ENCODE measurements at regions not wholly inside any gene's neighbourhood (a gene's known extent, or its start where the extent isn't known, plus 50 kb on each side); places are given as distances from the start of the nearest gene placed in this dataset.
"Not testable (repeated sequence)": the region's sequence is repeated elsewhere in the genome, so short reads cannot be mapped to it uniquely, and the experiment has no call there.

DNA sequence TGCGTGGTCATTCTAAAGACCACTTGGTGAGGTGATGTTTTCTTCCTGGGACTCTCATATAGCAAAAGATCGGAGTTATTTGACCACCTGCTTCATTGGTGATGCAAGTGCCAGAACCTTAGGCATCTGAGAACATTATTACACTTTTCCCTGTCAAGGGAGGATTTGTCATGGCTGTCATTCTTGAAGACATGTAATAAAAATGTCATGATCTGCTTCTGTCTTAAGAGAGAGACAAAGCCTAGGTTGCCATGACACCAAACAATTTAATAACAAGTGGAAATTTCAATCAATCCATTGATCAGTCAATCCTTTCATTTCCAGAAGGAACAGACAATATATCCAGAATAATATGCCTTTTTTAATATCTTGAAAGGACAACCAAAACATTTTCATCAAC is 97.9 kb upstream of the OR13H1 start:
- no peaks in the 10 kb centered on the region for H3K36me3 Mint-ChIP-seq (ENCODE audit: low read depth, unreplicated experiment)
- no peaks in the 10 kb centered on the region for H3K36me3 ChIP-seq (ENCODE audit: insufficient read depth, low read length)
- no peaks in the 10 kb centered on the region for H3K9me3 Mint-ChIP-seq (ENCODE audit: unreplicated experiment)
- no peaks in the 10 kb centered on the region for H3K27me3 ChIP-seq (ENCODE audit: insufficient read depth, low read length)
- H3K4me1 ChIP-seq (ENCODE audit: insufficient read depth, low read length) = no peaks in the 10 kb centered on the region
- H3K4me3 ChIP-seq (ENCODE audit: insufficient read depth, low read depth, low read length) = no peak overlapping the region
- H3K4me3 Mint-ChIP-seq (ENCODE audit: unreplicated experiment) = no peak overlapping the region
- no peak overlapping the region for H2AFZ ChIP-seq (ENCODE audit: low read depth, low read length)
- H3K27ac ChIP-seq (ENCODE audit: low read depth, low read length) = no peak overlapping the region
- H4K20me1 ChIP-seq (ENCODE audit: insufficient read depth, low read length) = no peaks in the 10 kb centered on the region
- FAIRE-seq = no peak
- TF ChIP-seq EZH2 (IDR thresholded peaks at IDR 0.05; ENCODE audit: insufficient read depth, low read length) = no peak
- TF ChIP-seq, protein P1, sequence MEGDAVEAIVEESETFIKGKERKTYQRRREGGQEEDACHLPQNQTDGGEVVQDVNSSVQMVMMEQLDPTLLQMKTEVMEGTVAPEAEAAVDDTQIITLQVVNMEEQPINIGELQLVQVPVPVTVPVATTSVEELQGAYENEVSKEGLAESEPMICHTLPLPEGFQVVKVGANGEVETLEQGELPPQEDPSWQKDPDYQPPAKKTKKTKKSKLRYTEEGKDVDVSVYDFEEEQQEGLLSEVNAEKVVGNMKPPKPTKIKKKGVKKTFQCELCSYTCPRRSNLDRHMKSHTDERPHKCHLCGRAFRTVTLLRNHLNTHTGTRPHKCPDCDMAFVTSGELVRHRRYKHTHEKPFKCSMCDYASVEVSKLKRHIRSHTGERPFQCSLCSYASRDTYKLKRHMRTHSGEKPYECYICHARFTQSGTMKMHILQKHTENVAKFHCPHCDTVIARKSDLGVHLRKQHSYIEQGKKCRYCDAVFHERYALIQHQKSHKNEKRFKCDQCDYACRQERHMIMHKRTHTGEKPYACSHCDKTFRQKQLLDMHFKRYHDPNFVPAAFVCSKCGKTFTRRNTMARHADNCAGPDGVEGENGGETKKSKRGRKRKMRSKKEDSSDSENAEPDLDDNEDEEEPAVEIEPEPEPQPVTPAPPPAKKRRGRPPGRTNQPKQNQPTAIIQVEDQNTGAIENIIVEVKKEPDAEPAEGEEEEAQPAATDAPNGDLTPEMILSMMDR (IDR thresholded peaks at IDR 0.05; ENCODE audit: insufficient read depth, low read depth, low read length) = no peak
- no peaks in the 10 kb centered on the region for H3K4me1 Mint-ChIP-seq (ENCODE audit: low read depth, unreplicated experiment)
- no peak overlapping the region for H3K9ac ChIP-seq (ENCODE audit: low read length)
- no peak overlapping the region for H3K4me2 ChIP-seq (ENCODE audit: low read length)
- no peak for DNase-seq (ENCODE audit: low read depth)
- no peak overlapping the region for H3K27ac Mint-ChIP-seq (ENCODE audit: unreplicated experiment)
- no peaks in the 10 kb centered on the region for H3K27me3 Mint-ChIP-seq (ENCODE audit: low read depth, unreplicated experiment)
- H3K79me2 ChIP-seq (ENCODE audit: insufficient read depth, low read length) = no peaks in the 10 kb centered on the region
- H3K9me3 ChIP-seq (ENCODE audit: insufficient read depth, low read depth, low read length) = no peaks in the 10 kb centered on the region

DNA sequence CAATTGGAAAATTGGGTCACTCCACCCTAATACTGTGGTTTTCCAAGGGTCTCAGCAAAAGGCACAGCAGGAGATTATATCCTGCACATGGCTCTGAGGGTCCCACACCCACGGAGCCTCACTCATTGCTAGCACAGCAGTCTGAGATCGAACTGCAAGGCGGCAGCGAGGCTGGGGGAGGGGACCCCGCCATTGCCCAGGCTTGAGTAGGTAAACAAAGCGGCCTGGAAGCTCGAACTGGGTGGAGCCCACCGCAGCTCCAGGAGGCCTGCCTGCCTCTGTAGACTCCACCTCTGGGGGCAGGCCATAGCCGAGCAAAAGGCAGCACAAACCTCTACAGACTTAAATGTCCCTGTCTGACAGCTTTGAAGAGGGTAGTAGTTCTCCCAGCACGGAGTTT is 82.0 kb upstream of the OR13H1 start:
- H3K27ac ChIP-seq (ENCODE audit: low read depth, low read length); DNase-seq (ENCODE audit: low read depth); H3K27me3 ChIP-seq (ENCODE audit: insufficient read depth, low read length); H3K36me3 Mint-ChIP-seq (ENCODE audit: low read depth, unreplicated experiment); H3K4me1 Mint-ChIP-seq (ENCODE audit: low read depth, unreplicated experiment); H3K9me3 Mint-ChIP-seq (ENCODE audit: unreplicated experiment); H3K27me3 Mint-ChIP-seq (ENCODE audit: low read depth, unreplicated experiment); H3K9me3 ChIP-seq (ENCODE audit: insufficient read depth, low read depth, low read length); FAIRE-seq; H3K4me1 ChIP-seq (ENCODE audit: insufficient read depth, low read length); H3K4me3 ChIP-seq (ENCODE audit: insufficient read depth, low read depth, low read length); H3K9ac ChIP-seq (ENCODE audit: low read length); H4K20me1 ChIP-seq (ENCODE audit: insufficient read depth, low read length); H3K36me3 ChIP-seq (ENCODE audit: insufficient read depth, low read length); H3K27ac Mint-ChIP-seq (ENCODE audit: unreplicated experiment); H3K4me3 Mint-ChIP-seq (ENCODE audit: unreplicated experiment); H2AFZ ChIP-seq (ENCODE audit: low read depth, low read length); H3K4me2 ChIP-seq (ENCODE audit: low read length); H3K79me2 ChIP-seq (ENCODE audit: insufficient read depth, low read length): not testable (repeated sequence)

DNA sequence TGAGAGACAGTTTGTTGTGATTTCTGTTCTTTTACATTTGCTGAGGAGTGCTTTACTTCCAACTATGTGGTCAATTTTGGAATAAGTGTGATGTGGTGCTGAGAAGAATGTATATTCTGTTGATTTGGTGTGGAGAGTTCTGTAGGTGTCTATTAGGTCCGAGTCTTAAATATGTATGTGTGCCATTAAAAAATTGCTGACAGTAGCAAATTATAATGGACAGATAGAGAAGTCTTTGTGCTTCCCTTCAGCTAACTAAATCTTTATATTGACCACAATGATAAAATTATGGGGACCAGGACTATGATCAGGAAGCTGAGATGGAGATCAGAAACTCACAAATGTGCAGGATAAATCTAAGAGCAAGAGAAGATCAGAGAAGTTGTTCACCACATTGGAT is 70.1 kb upstream of the OR13H1 start:
- not testable (repeated sequence) for H4K20me1 ChIP-seq (ENCODE audit: insufficient read depth, low read length)
- peak; percentile 67 for FAIRE-seq

DNA sequence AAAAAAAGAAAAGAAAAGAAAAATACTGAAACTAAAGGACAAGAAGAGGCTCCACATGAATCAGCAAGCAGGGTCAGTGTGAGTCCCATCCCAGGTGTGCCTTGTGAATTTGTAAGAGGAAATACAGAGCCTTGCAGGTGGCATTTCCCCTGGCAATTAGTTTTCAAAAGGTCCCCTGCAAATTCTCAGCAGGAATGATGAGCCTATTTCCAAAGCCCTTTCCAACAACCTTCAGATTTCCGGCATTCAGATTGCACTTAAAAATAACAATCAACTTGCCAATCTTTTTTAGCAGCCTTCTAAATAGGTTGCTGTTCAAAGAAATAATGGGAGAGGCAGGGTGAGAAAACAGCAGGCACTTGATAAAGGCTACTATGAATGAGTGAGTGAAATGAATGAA is 66.4 kb upstream of the OR13H1 start:
- DNase-seq (ENCODE audit: low read depth) (no peak), FAIRE-seq (no peak)
- H3K4me2 ChIP-seq (ENCODE audit: low read length) = no peak overlapping the region
- no peak overlapping the region for H2AFZ ChIP-seq (ENCODE audit: low read depth, low read length)
- H3K4me1 Mint-ChIP-seq (ENCODE audit: low read depth, unreplicated experiment) = no peaks in the 10 kb centered on the region
- no peak overlapping the region for H3K27ac ChIP-seq (ENCODE audit: low read depth, low read length)
- no peaks in the 10 kb centered on the region for H3K36me3 ChIP-seq (ENCODE audit: insufficient read depth, low read length)
- no peaks in the 10 kb centered on the region for H4K20me1 ChIP-seq (ENCODE audit: insufficient read depth, low read length)
- H3K27ac Mint-ChIP-seq (ENCODE audit: unreplicated experiment) = no peak overlapping the region
- no peak overlapping the region for H3K9ac ChIP-seq (ENCODE audit: low read length)
- no peak overlapping the region for H3K4me3 Mint-ChIP-seq (ENCODE audit: unreplicated experiment)
- H3K9me3 ChIP-seq (ENCODE audit: insufficient read depth, low read depth, low read length) = no peaks in the 10 kb centered on the region
- no peaks in the 10 kb centered on the region for H3K4me1 ChIP-seq (ENCODE audit: insufficient read depth, low read length)
- H3K9me3 Mint-ChIP-seq (ENCODE audit: unreplicated experiment) = no peaks in the 10 kb centered on the region
- no peaks in the 10 kb centered on the region for H3K27me3 Mint-ChIP-seq (ENCODE audit: low read depth, unreplicated experiment)
- no peaks in the 10 kb centered on the region for H3K27me3 ChIP-seq (ENCODE audit: insufficient read depth, low read length)
- H3K36me3 Mint-ChIP-seq (ENCODE audit: low read depth, unreplicated experiment) = no peaks in the 10 kb centered on the region
- TF ChIP-seq EZH2 (IDR thresholded peaks at IDR 0.05; ENCODE audit: insufficient read depth, low read length) = no peak
- TF ChIP-seq, protein P1 (IDR thresholded peaks at IDR 0.05; ENCODE audit: insufficient read depth, low read depth, low read length) = no peak
- H3K79me2 ChIP-seq (ENCODE audit: insufficient read depth, low read length) = no peaks in the 10 kb centered on the region
- no peak overlapping the region for H3K4me3 ChIP-seq (ENCODE audit: insufficient read depth, low read depth, low read length)

More for the DNA sequence above, 70.1 kb upstream of the OR13H1 start:
- not testable (repeated sequence) for H3K36me3 ChIP-seq (ENCODE audit: insufficient read depth, low read length); H3K79me2 ChIP-seq (ENCODE audit: insufficient read depth, low read length); H3K27me3 Mint-ChIP-seq (ENCODE audit: low read depth, unreplicated experiment); H3K36me3 Mint-ChIP-seq (ENCODE audit: low read depth, unreplicated experiment); H3K4me1 ChIP-seq (ENCODE audit: insufficient read depth, low read length); H3K27ac ChIP-seq (ENCODE audit: low read depth, low read length); H3K9me3 Mint-ChIP-seq (ENCODE audit: unreplicated experiment); H3K4me2 ChIP-seq (ENCODE audit: low read length); H3K4me3 ChIP-seq (ENCODE audit: insufficient read depth, low read depth, low read length); H3K4me1 Mint-ChIP-seq (ENCODE audit: low read depth, unreplicated experiment); H3K4me3 Mint-ChIP-seq (ENCODE audit: unreplicated experiment); H3K27ac Mint-ChIP-seq (ENCODE audit: unreplicated experiment); H2AFZ ChIP-seq (ENCODE audit: low read depth, low read length); H3K9me3 ChIP-seq (ENCODE audit: insufficient read depth, low read depth, low read length); DNase-seq (ENCODE audit: low read depth); H3K27me3 ChIP-seq (ENCODE audit: insufficient read depth, low read length); H3K9ac ChIP-seq (ENCODE audit: low read length)
